ENCODE measurements at regions not wholly inside any gene's neighbourhood (a gene's known extent, or its start where the extent isn't known, plus 50 kb on each side); places are given as distances from the start of the nearest gene placed in this dataset.
"Not testable (repeated sequence)": the region's sequence is repeated elsewhere in the genome, so short reads cannot be mapped to it uniquely, and the experiment has no call there.

DNA sequence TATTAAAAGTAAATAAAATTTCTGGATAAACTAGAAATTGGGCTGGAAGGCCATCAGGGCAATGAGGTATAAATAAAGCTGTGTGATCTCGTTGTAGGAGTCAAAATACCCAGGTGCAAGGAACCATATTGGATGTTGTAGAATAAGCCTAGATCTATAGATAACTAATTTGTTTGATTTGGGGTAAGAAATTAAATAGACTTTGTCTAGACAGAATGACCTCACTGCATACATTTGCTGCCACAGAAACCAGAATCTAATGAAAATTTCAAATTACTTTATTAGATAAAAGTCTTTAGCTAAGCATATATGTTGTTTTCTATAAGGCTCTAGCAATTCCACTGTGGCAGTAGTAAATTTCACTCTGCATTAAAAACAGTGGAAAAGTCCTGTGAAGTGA lies 225.2 kb upstream of the ITGA1 start:
- in situ Hi-C loops (cut with HindIII; ENCODE audit: low pct_unique_long_range_greater_than_20kb, low sequenced_read_pairs): no loop called here
- no peak for DNase-seq (ENCODE audit: low read depth)

DNA sequence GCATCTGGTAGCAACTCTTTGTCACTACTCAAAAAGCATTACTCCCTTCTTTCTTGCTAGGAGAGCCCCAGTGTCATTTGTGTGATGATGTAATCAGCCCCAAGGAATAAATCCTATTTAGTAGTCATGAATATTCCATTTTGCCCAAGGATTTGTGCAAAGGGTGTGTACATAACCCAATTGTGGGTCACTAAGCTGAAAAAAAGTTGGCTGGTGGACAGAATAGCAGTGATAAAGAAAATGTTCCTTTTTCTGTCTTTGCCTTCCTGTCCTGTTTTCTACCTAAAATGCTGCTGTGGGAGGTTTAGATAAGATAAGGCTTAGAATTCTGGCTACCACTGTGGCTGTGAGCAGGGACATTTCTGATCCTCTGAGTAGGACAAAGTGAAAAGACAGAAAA lies 223.1 kb upstream of the ITGA1 start:
- DNase-seq (ENCODE audit: low read depth): no peak
- in situ Hi-C loops (cut with HindIII; ENCODE audit: low pct_unique_long_range_greater_than_20kb, low sequenced_read_pairs): no loop called here

DNA sequence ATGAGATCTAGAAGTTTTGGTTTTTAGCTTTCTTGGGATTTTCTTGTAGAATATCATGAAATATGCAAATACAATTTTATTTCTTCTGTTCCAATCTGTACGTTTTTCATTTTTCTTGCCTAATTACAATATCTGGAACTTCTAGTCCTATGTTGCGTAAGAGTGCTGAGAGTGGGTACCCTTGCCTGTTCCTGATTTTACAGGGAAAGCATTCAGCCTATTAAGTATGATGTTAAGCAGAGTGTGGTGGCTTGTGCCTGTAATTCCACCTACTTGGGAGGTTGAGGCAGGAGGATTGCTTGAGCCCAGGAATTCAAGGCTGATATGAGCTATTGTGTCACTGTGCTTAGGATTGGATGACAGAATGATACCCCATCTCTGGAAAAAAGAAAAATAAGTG lies 210.2 kb upstream of the ITGA1 start:
- DNase-seq (ENCODE audit: low read depth): no peak
- in situ Hi-C loops (cut with HindIII; ENCODE audit: low pct_unique_long_range_greater_than_20kb, low sequenced_read_pairs): no loop called here

DNA sequence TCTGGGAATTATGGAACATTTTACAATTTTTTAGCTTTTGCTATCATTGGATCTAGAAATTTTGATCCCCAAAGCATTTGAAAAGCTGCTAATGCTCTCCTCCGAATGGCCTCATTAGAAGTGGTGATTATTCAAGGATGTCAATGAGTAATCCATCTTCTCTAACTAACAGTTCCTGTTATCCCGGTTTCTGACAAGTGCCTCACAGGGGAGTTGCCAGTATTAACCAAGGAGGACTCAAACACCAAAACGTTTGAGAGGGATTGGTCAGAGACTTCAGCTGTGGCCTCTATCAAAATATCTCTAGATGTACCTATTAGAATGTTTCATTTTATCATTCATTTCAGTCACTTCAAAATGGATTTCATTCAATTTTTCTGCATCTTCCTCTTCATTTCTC lies 208.3 kb upstream of the ITGA1 start:
- no peak for DNase-seq (ENCODE audit: low read depth)
- in situ Hi-C loops (cut with HindIII; ENCODE audit: low pct_unique_long_range_greater_than_20kb, low sequenced_read_pairs): no loop called here

DNA sequence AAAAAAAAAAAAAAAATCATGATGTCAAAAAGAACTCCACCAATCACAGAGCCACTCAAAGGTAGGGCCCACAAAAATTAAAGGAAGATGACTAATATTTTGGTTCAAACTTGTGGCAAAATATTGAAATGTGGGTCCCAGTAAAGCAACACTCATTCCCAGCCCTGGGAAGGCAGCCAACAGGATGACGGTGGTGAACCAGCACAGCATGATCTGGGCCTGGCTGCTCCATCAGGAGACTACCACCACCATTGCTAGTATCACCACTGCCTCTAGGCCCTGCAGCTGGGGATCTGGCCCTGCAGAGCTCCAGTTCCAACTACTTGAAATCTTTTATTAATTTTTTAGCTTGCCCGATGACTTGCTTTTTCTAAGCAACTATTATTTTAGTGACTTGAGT lies 206.8 kb upstream of the ITGA1 start:
- in situ Hi-C loops (cut with HindIII; ENCODE audit: low pct_unique_long_range_greater_than_20kb, low sequenced_read_pairs): no loop called here

DNA sequence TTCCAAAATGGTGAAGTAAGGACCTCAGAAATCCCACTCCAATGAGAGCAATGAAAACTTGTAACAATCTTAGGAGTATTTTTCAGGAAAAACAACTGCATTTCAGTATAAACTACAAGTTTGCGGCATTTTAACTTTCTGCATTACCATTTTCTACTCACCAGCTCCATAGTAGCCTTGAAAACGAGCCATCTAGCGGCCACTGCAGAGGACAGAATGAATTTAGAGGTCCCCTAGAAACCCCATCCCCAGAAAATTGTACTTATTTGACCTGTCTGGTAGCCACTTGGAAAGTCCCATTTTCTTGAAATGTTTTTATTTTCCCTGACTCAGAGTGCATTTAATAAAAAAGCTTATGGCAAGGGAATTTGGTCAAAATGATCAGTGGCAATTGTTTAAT lies 205.4 kb upstream of the ITGA1 start:
- DNase-seq (ENCODE audit: low read depth): no peak
- in situ Hi-C loops (cut with HindIII; ENCODE audit: low pct_unique_long_range_greater_than_20kb, low sequenced_read_pairs): no loop called here

More for the DNA sequence above, 206.8 kb upstream of the ITGA1 start:
- DNase-seq (ENCODE audit: low read depth): no peak

DNA sequence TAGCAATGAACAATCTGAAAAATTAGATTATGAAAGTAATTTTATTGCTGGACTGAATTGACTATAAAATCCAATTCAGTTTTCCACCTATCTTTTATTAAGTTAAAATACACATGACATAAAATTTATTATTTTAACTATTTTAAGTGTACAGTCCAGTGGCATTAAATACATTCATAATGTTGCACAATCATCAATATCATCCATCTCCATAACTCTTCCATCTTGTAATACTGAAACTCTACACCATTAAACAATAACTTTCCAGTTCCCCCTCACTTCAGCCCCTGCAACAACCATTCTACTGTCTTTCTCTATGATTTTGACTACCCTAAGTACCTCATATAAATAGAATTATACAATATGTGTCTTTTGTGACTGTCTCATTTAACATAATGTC lies 200.6 kb upstream of the ITGA1 start:
- DNase-seq (ENCODE audit: low read depth): no peak
- in situ Hi-C loops (cut with HindIII; ENCODE audit: low pct_unique_long_range_greater_than_20kb, low sequenced_read_pairs): no loop called here

DNA sequence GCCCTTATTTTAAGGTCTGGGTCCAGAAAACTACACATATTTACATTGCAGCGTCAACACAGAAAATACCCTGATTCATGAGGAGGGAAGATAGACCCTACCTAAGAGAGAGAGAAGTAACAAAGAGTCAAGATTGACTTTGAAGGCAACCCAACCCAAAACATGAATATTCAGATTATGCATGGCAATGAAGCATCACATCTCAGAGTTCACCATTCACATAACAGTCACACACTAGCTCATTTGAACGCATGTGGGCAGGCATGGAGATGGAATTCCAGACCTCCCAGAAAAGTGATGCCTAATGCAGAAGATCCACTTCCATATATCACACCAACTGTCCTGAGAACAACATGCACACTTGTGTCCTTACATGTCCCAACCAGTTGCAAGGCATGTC lies 190.1 kb upstream of the ITGA1 start:
- in situ Hi-C loops (cut with HindIII; ENCODE audit: low pct_unique_long_range_greater_than_20kb, low sequenced_read_pairs): no loop called here
- no peak for DNase-seq (ENCODE audit: low read depth)

DNA sequence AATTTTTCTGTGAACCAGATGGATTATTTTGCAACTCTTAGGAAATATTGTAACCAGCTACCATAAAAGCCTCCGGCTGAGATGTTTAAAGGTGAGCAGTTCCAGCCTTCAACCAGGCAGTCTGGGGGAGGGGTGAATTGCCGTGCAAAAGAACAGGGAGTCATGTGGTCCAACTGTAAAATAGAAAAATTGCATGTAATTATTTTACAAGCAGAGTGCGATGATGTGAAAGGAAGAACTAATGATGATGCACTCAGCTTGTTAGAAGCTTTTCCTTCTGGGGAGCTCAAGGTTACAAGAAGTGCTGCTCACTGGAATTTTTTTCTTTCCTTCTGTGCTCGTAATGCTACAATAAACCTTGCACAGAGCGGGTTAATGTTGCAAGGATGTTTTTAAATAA lies 188.7 kb upstream of the ITGA1 start:
- no peak for DNase-seq (ENCODE audit: low read depth)
- in situ Hi-C loops (cut with HindIII; ENCODE audit: low pct_unique_long_range_greater_than_20kb, low sequenced_read_pairs): no loop called here

DNA sequence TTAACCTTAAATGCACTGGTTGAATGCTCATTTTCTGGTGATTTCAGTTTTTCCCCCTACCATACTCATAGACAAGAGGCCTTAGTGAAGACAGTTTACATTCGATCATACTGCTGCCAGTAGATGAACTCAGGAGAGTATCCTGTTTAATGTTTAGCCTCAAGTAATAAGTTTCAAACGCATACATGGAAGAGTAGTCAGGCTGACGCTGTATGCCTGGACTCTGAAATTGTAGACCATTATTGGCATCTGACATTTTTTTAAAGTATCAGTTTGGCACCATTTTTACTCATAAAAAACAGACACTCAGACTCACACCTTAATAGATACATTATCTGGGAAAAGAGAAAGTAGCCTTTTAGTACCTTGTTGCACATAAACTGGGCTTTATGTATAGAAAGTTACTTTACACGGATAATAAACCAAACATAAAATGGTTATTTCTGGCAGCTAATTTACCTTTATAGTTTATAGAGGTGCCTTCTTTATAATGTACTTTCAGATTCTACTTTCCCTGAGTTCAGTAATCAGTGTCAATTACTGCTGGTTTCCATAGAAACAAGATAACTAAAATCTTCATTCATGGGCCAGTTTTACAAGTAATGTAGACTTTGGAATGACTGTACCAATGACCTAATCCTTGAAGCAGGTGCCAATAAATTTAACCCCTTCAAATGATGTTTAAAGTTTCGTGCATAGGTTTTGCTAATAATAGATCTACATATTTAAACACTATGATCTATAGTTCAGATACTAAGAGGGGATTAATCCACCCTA lies 183.8 kb upstream of the ITGA1 start:
- DNase-seq (ENCODE audit: low read depth): no peak
- in situ Hi-C loops (cut with HindIII; ENCODE audit: low pct_unique_long_range_greater_than_20kb, low sequenced_read_pairs): no loop called here

DNA sequence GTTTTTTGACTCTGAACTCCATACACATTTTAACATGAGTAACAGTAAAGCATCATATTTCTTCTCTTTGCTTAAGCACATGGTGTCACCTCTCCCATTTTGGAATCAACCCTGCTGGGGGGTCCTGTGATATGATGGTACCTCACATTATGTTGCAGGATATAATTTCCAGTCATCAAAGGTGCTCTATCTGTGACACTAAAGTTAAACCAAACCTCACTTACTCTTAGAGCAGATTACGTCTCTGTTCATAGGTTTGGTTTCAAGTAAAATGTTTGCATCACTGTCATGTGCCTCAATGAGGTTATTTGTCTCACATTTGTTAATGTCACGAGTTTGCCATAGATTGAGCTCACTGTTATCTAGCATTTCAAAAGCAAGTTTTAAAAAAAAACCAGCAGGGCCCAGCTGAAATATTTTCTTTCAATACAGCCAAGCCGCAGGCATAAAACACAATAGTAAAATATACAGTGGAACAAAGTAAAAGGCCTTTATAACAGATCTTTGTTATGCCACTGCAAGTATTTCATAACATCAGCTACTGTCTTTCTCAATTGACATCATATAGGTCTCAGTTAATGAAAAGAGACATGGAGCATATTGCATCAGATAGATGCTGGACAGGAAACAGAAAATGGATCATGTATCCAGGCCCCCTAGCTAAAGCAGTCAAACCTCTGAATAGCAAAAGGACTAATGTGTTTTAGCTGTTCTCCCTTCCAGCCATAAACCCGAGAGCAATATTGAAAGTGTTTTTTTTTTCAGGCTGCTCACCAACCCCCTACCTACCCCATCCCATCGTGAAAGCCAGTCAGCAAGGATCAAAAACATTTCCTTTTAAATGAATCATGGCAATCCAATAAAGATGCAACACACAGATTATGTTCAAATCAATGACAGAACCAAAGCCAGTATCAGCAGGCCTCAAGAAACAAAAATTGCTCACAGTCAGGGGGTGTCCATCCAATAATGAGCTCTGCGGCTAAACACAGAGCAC lies 182.1 kb upstream of the ITGA1 start:
- in situ Hi-C loops (cut with HindIII; ENCODE audit: low pct_unique_long_range_greater_than_20kb, low sequenced_read_pairs): no loop called here
- no peak for DNase-seq (ENCODE audit: low read depth)

DNA sequence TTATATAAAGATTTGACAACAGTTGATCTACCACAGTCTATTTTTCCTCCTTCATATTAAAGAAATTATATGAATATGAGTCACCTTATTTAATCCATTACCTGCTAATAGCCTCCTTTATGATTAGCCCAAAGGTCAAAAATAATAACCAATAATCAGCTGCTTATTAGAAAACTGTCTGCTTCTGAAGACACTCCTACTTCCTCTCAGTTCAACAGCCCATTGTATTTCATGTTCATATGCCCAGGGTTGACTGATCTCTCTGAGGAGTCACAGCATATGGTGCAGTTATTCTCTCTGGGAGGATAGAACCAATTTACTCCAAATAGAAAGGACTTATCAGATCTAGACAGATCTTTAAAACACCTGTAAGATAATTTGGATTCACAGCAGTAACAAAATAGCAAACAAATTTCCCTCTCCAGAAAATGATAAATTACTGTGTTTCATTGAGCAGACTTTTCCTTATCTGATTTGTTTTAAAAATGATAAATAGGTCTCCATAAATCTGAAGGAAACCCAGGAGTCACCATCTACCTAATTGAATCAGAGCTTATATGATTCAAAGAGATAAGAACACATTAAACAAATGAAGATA lies 180.4 kb upstream of the ITGA1 start:
- DNase-seq (ENCODE audit: low read depth): no peak
- in situ Hi-C loops (cut with HindIII; ENCODE audit: low pct_unique_long_range_greater_than_20kb, low sequenced_read_pairs): no loop called here

DNA sequence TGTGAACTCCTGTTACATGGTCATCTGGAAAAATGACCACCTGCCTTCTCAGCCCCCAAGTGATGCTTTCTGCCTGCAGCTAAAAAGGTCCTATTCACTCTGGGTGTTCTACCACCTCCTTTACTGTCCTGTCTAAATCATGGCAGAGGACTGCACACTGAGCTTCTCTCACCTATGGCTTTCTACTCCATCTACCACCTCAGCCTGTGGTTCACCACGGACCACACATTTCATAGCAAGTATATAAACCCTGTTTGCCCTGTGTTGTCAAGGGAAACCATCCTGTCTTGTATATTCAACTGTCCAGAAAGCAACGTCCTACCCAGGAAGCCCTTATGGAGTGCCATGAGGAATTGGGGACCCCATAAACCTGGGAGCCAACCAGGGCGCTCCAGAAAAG lies 167.4 kb upstream of the ITGA1 start:
- in situ Hi-C loops (cut with HindIII; ENCODE audit: low pct_unique_long_range_greater_than_20kb, low sequenced_read_pairs): no loop called here
- no peak for DNase-seq (ENCODE audit: low read depth)

DNA sequence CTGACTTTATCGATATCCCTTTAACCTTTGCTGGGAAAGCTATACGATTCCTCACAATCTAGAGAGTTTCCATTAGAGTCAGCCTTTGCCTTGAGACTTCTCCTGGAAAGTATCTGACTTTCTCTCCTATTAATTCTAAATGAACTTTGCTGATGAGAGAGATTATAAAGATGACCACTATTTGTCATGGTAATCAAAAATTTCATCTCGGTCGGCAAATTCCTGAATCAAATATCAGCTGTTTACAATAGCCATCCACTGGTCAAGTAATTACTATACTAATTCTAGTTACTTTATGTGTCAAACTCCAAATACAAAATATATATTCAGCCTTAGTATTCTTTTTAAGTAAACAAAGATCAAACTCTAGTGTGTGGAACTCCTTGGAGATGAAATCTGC lies 164.4 kb upstream of the ITGA1 start:
- in situ Hi-C loops (cut with HindIII; ENCODE audit: low pct_unique_long_range_greater_than_20kb, low sequenced_read_pairs): no loop called here
- DNase-seq (ENCODE audit: low read depth): no peak

DNA sequence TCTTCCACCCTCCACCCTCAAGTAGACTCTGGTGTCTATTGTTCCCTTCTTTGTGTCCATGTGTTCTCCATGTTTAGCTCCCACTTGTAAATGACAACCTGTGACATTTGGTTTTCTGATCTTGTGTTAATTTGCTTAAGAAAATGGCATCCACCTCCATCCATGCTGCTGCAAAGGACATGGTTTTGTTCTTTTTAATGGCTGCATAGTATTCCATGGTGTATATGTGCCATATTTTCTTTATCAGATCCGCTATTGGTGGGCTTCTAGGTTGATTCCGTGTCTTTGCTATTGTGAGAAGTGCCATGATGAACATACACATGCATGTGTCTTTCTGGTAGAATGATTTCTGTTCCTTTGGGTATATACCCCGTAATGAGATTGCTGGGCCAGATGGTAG lies 163.4 kb upstream of the ITGA1 start:
- no peak for DNase-seq (ENCODE audit: low read depth)
- in situ Hi-C loops (cut with HindIII; ENCODE audit: low pct_unique_long_range_greater_than_20kb, low sequenced_read_pairs): no loop called here

DNA sequence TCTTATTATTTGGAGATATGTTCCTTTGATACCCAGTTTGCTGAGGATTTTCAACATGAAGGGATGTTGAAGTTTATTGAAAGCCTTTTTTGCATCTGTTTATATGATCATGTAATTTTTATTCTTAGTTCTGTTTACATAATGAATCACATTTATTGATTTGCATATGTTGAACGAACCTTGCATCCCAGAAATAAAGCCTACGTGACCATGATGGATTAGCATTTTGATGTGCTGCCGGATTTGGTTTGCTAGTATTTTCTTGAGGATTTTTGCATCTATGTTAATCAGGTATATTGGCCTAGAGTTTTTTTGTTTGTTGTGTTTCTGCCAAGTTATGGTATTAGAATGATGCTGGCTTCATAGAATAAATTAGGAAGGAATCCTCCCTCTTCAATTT lies 161.4 kb upstream of the ITGA1 start:
- in situ Hi-C loops (cut with HindIII; ENCODE audit: low pct_unique_long_range_greater_than_20kb, low sequenced_read_pairs): no loop called here
- no peak for DNase-seq (ENCODE audit: low read depth)

DNA sequence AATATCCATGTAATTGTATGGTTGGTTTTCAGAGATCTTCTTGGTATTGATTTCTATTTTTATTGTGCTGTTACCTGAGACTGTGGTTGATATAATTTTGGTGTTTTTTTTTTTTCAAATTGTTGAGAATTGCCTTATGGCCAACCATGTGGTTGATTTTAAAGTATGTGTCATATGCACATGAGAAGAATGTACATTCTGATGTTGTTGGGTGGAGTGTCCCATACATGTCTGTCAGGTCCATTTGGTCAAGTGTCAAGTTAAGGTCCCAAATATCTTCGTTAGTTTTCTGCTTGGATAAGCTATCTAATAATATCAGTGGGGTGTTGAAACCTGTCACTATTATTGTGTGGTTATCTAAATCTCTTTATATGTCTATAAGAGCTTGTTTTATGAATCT lies 160.0 kb upstream of the ITGA1 start:
- in situ Hi-C loops (cut with HindIII; ENCODE audit: low pct_unique_long_range_greater_than_20kb, low sequenced_read_pairs): no loop called here
- no peak for DNase-seq (ENCODE audit: low read depth)

DNA sequence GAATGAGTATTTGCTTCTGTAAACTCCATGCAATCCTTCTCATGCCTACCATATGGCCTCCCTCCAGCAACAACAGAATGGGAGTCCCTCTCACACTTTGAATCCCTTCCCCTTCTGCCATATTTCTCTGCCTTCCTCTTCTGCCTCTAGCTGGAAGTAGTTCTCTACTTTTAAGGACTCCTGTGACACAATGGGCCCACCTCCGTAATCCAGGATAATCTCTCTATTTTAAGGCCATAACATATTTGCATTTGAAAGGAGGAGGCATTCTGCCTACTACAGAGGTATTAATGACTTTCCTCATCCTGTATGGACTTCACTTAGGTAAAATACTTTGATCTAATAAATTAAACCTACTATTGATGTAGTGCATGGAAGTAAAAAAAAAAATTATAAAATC lies 155.4 kb upstream of the ITGA1 start:
- no peak for DNase-seq (ENCODE audit: low read depth)
- in situ Hi-C loops (cut with HindIII; ENCODE audit: low pct_unique_long_range_greater_than_20kb, low sequenced_read_pairs): no loop called here

DNA sequence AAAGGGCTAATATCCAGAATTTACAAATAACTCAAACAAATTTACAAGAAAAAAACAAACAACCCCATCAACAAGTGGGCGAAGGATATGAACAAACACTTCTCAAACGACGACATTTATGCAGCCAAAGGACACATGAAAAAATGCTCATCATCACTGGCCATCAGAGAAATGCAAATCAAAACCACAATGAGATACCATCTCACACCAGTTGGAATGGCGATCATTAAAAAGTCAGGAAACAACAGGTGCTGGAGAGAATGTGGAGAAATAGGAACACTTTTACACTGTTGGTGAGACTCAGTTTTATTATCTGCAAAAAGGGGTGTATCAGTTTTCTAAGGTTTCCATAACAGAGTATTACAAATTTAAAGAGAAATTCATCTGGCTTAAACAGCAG lies 153.5 kb upstream of the ITGA1 start:
- DNase-seq (ENCODE audit: low read depth); in situ Hi-C loops (cut with HindIII; ENCODE audit: low pct_unique_long_range_greater_than_20kb, low sequenced_read_pairs): not testable (repeated sequence)
